Bronchial epithelial cell (primary cell): ENCODE measurements at regions not wholly inside any gene's neighbourhood (a gene's known extent, or its start where the extent isn't known, plus 50 kb on each side); places are given as distances from the start of the nearest gene placed in this dataset.

Experiments
- DNase-seq: peaks from one replicate; pipeline ENCODE4 v3.0.0-alpha.2; 2010; ENCODE audit warnings: low read depth
- FAIRE-seq: peaks from 2 replicates; lab custom pipeline; 2011; peaks lifted over from hg19 to GRCh38; lab: Jason Lieb, UNC
- H3K27me3 ChIP-seq: 2 replicates; pipeline ENCODE4 v1.5.1; 2011; ENCODE audit warnings: low read length; ENCODE audit not compliant: control insufficient read depth, insufficient read depth
- H3K36me3 ChIP-seq: 2 replicates; pipeline ENCODE4 v1.5.1; 2011; ENCODE audit warnings: low read length; ENCODE audit not compliant: control insufficient read depth, insufficient read depth
- H3K4me3 ChIP-seq: 2 replicates; pipeline ENCODE4 v1.5.1; 2011; ENCODE audit warnings: mild to moderate bottlenecking, low read depth, low read length, control low read depth
- CTCF ChIP-seq: IDR thresholded peaks from 2 replicates; pipeline ENCODE4 v1.5.1; 2011; ENCODE audit warnings: mild to moderate bottlenecking, moderate library complexity, low read length, control low read depth, inconsistent platforms; ENCODE audit not compliant: insufficient read depth, severe bottlenecking

GRCh38 chr1:244970236-244970743 lies 105.9 kb upstream of the HNRNPU start:
- peak; percentile 48 for DNase-seq
- Histone ChIP-seq H3K4me3 (peak overlapping the region; percentile 80), H3K27me3 (no peaks in the 10 kb centered on the region), H3K36me3 (no peaks in the 10 kb centered on the region)
- TF ChIP-seq CTCF = no peak
- FAIRE-seq = no peak

- H3K27me3 ChIP-seq = no peaks in the 10 kb centered on the region
- FAIRE-seq = no peak
- no peaks in the 10 kb centered on the region for H3K36me3 ChIP-seq
- no peak for TF ChIP-seq CTCF
- H3K4me3 ChIP-seq = peak overlapping the region; percentile 80
- peak; percentile 85 for DNase-seq
Measured at GRCh38 chr1:244969355-244970235, 105.3 kb upstream of the HNRNPU start.

GRCh38 chr1:244968881-244969280 lies 104.5 kb upstream of the HNRNPU start:
- DNase-seq = no peak
- Histone ChIP-seq H3K27me3 (no peaks in the 10 kb centered on the region), H3K36me3 (no peaks in the 10 kb centered on the region), H3K4me3 (no peak overlapping the region)
- no peak for FAIRE-seq
- no peak for TF ChIP-seq CTCF

GRCh38 chr1:244968471-244968871 lies 104.1 kb upstream of the HNRNPU start:
- no peaks in the 10 kb centered on the region for H3K27me3 ChIP-seq
- H3K36me3 ChIP-seq = no peaks in the 10 kb centered on the region
- no peak for DNase-seq
- no peak for FAIRE-seq
- H3K4me3 ChIP-seq = no peak overlapping the region
- TF ChIP-seq CTCF = no peak

- no peak for TF ChIP-seq CTCF
- no peak overlapping the region for H3K4me3 ChIP-seq
Measured at GRCh38 chr1:244967159-244967558, 102.8 kb upstream of the HNRNPU start.

More at GRCh38 chr1:244967159-244967558, 102.8 kb upstream of the HNRNPU start:
- FAIRE-seq = no peak
- Histone ChIP-seq H3K27me3 (no peaks in the 10 kb centered on the region), H3K36me3 (no peaks in the 10 kb centered on the region)
- DNase-seq = no peak
